Immature natural killer cell (primary cell): ENCODE measurements at regions not wholly inside any gene's neighbourhood (a gene's known extent, or its start where the extent isn't known, plus 50 kb on each side); places are given as distances from the start of the nearest gene placed in this dataset.

Experiments
- DNase-seq, 3 donors: peaks; one replicate each; pipeline ENCODE4 v3.0.0; 2022; ENCODE audit warnings: mixed read lengths in 1 of 3
- H3K27ac Mint-ChIP-seq, 6 donors: one replicate each; pipeline ENCODE4 v1.8.0; 2020; ENCODE audit warnings: mixed read lengths in 6 of 6, mild to moderate bottlenecking in 5 of 6, inconsistent platforms in 4 of 6, moderate library complexity in 3 of 6
- H3K27me3 Mint-ChIP-seq, 3 donors: one replicate each; pipeline ENCODE4 v1.8.0; 2020 to 2021; ENCODE audit warnings: low read depth in 3 of 3, mild to moderate bottlenecking in 3 of 3, mixed read lengths in 3 of 3, moderate library complexity in 3 of 3, inconsistent platforms in 1 of 3
- H3K36me3 Mint-ChIP-seq, 3 donors: one replicate each; pipeline ENCODE4 v1.8.0; 2020; ENCODE audit warnings: mixed read lengths in 3 of 3, inconsistent platforms in 2 of 3, mild to moderate bottlenecking in 2 of 3
- H3K4me1 Mint-ChIP-seq, 2 donors: one replicate each; pipeline ENCODE4 v1.8.0; 2020; ENCODE audit warnings: inconsistent platforms in 2 of 2, mild to moderate bottlenecking in 2 of 2, mixed read lengths in 2 of 2, moderate library complexity in 1 of 2
- H3K4me3 Mint-ChIP-seq, 5 donors: one replicate each; pipeline ENCODE4 v1.8.0; 2020; ENCODE audit warnings: mild to moderate bottlenecking in 5 of 5, mixed read lengths in 5 of 5, inconsistent platforms in 3 of 5, moderate library complexity in 3 of 5
- H3K9me3 Mint-ChIP-seq, 6 donors: one replicate each; pipeline ENCODE4 v1.8.0; 2020; ENCODE audit warnings: mild to moderate bottlenecking in 6 of 6, mixed read lengths in 6 of 6, inconsistent platforms in 4 of 6, moderate library complexity in 3 of 6

DNA sequence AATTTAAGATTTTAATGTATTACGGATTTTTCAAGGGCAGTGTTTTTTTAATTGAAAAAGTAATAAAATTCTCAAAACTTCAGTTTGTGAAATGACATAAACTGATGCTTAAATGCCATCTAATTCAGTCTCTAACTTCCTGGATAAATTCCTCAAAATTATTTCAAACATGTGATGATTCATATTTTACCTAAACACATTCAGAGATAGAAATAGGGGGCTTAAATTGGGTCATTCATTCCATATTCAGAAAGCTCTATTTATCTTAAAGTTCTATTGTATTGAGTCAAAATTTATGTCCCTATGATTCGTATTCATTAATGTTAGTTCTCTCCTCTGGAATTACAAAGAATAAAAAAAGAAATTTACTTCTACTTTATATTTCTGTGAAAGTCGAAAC is 713.6 kb upstream of the CHRM3 start:
- no peaks in the 10 kb centered on the region for H3K4me1 Mint-ChIP-seq
- peaks cover 3 to 53% (median 16%) of the 10 kb centered on the region in 6 donors for H3K9me3 Mint-ChIP-seq

DNA sequence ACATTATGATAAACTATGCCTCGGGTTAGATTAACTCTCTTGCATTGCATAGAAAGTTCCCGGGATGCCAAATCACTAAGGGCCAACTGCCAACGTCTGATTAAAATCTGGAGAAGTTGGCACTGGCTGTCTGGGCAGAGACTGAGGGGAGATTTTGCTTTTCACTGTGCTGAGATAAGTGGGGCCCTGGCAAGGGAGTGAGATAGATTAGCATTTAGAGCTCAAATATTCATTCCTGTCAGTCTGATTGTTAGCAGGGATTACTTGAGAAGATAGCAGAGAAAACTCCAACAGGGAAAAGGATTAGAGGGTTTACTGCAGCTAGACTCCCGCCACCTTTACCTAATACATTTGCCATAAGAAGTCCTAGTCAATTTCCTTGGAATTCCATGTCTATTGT is 714.1 kb upstream of the CHRM3 start:
- Mint-ChIP-seq H3K4me1 (no peaks in the 10 kb centered on the region), H3K36me3 (no peaks in the 10 kb centered on the region), H3K27ac (no peak overlapping the region), H3K9me3 (peaks cover 3 to 53% (median 16%) of the 10 kb centered on the region in 6 donors), H3K27me3 (peaks cover 0 to 6% (median 0%) of the 10 kb centered on the region in 3 donors), H3K4me3 (no peak overlapping the region)
- no peak for DNase-seq

More for the DNA sequence above, 713.6 kb upstream of the CHRM3 start:
- no peak for DNase-seq
- H3K27ac Mint-ChIP-seq: no peak overlapping the region
- no peak overlapping the region for H3K4me3 Mint-ChIP-seq
- no peaks in the 10 kb centered on the region for H3K36me3 Mint-ChIP-seq
- H3K27me3 Mint-ChIP-seq: peaks cover 0 to 6% (median 0%) of the 10 kb centered on the region in 3 donors

DNA sequence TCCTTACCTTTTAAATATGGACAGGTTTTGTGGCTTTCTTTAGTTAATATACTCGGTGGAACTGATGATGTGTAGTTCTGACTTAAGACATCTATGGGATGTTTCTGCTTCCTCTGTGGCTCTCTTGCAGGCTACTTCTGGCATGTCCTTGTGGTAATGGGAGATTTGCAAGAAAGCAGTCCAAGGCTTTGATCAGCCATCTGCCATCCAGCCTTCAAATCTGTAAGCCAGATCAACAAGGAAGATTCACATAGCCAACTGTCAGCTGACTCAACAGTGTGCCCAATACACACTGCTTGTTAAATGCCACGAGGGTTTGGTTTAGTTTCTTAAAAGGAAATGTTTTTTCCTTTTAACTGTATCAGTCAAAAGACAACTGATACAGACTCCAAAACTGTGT is 722.2 kb upstream of the CHRM3 start:
- Mint-ChIP-seq H3K4me3 (no peak overlapping the region), H3K27ac (no peak overlapping the region), H3K9me3 (peaks cover 7 to 38% (median 14%) of the 10 kb centered on the region in 6 donors), H3K4me1 (no peaks in the 10 kb centered on the region), H3K36me3 (no peaks in the 10 kb centered on the region), H3K27me3 (no peaks in the 10 kb centered on the region)
- no peak for DNase-seq

DNA sequence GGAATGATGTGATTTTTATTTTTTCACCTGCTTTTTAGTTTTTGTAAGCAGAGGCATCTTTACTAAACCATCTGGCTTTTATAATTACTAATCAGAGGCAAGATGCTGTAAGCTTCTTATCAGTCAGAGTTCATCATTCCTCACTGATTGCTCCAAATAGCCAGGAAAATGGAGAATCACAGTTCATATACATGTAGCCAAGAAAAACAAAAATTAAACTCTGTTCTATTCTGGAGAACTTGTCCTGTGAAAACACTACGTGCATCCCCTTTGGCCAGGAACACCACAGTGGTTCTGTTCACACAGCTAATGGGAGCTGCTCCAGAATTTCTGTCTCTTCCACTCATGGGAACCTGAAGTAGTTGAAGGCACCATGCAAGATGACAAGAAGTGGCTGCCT is 725.5 kb upstream of the CHRM3 start:
- no peaks in the 10 kb centered on the region for H3K36me3 Mint-ChIP-seq
- DNase-seq: no peak
- H3K9me3 Mint-ChIP-seq: peaks cover 5 to 36% (median 13%) of the 10 kb centered on the region in 6 donors
- H3K27me3 Mint-ChIP-seq: no peaks in the 10 kb centered on the region
- no peak overlapping the region for H3K4me3 Mint-ChIP-seq
- no peak overlapping the region for H3K27ac Mint-ChIP-seq
- no peaks in the 10 kb centered on the region for H3K4me1 Mint-ChIP-seq

DNA sequence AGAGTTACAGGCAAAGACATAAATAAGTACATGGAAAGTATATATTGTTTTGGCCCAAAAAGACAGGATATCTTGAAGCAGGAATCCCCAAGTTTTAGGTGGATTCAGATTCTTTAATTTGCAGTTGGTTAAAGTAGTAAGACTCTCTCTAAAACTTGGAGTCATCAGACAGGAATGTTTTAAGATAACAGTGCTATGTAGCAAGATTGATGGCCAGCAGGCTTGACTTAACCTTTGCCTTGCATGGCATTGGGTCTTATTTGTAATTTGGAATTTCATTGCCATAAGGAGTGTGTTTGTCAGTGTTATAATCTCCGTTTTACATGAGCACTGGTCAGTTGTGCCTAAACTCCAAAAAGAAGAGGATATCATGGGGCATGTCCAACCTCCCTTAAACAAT is 727.6 kb upstream of the CHRM3 start:
- no peak overlapping the region for H3K4me3 Mint-ChIP-seq
- no peaks in the 10 kb centered on the region for H3K36me3 Mint-ChIP-seq
- H3K4me1 Mint-ChIP-seq: no peaks in the 10 kb centered on the region
- peaks cover 5 to 39% (median 14%) of the 10 kb centered on the region in 6 donors for H3K9me3 Mint-ChIP-seq
- no peak overlapping the region for H3K27ac Mint-ChIP-seq
- no peaks in the 10 kb centered on the region for H3K27me3 Mint-ChIP-seq
- no peak for DNase-seq

DNA sequence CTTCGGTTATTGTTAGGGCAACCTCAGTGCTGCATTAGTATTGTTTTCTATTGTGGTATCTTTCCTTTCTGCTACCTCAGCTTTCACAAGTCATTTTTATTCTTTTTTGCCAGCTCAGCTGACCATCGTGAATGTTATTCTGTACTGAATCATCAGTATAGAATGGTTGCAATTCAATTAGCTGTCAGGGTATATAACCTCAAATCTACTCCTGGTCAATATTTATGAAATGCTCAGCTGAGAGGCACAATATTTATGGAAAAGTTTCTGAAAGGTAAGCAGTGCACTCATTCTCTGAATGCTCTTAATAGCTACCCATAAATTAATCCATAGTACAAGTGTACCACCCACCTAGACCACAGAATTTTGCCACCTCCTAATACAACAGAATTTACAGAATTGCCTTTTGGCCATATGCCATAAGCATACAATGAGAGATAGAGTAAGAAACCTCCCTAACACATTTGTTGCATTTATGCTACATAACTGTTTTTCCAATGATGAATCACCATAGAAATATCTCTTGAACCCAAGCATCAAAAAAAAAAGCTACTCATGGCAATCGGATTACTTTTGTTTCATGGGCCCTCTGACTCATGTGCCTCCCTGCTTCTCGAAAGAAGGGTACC is 732.6 kb upstream of the CHRM3 start:
- Mint-ChIP-seq H3K4me1 (no peaks in the 10 kb centered on the region), H3K27ac (no peak overlapping the region), H3K27me3 (no peaks in the 10 kb centered on the region), H3K36me3 (no peaks in the 10 kb centered on the region), H3K4me3 (no peak overlapping the region), H3K9me3 (peaks cover 0 to 24% (median 8%) of the 10 kb centered on the region in 6 donors)
- DNase-seq: no peak

DNA sequence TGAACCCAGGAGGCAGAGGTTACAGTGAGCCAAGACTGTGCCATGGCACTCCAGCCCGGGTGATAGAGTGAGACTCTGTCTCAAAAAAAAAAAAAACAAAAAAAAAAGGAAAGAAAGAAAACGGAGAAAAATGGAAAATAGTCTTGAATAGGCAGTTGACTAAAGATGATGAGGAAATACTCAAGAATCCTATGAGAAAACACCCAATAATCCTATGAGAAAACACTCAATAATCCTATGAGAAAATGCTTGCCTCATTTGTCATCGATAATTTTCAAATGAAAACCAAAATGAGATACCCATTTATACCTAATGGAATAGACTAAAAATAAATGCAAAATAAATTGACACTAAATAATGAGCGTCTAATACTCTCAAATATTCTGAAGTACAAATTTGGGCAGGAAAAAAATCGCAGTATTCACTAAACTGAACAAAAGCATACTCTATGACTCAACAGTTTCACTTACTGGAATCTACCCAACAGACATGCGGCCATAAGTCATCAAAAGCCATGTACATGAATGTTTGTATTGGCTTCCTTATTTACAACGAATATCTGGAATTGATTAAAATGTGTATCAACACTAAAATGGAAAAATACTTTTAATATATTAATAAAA is 733.9 kb upstream of the CHRM3 start:
- no peak for DNase-seq
- Mint-ChIP-seq H3K9me3 (peaks cover 0 to 19% (median 5%) of the 10 kb centered on the region in 6 donors), H3K4me3 (no peak overlapping the region), H3K27ac (no peak overlapping the region), H3K36me3 (no peaks in the 10 kb centered on the region), H3K4me1 (no peaks in the 10 kb centered on the region), H3K27me3 (no peaks in the 10 kb centered on the region)

DNA sequence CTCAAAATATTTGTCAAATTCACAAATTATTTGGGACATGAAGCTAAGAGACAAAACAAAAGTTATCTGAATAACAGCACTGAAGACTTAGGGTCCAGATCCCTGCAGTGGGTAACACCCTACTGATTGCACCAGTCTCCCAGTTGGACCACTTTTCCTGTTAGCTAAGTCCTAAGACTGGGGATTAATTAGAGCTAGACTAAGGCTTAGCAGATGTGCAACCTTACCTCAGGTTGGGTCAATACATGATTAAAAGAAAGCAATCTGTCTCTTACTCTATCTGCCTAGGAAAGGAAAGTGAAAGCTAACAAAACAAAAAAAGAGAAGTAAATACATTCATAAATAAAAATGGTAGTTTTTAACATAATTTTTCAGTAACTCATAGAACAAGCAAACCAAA is 737.2 kb upstream of the CHRM3 start:
- H3K9me3 Mint-ChIP-seq: peaks cover 0 to 19% (median 8%) of the 10 kb centered on the region in 6 donors
- H3K27ac Mint-ChIP-seq: no peak overlapping the region
- no peak for DNase-seq
- no peaks in the 10 kb centered on the region for H3K36me3 Mint-ChIP-seq
- no peak overlapping the region for H3K4me3 Mint-ChIP-seq
- H3K4me1 Mint-ChIP-seq: no peaks in the 10 kb centered on the region
- H3K27me3 Mint-ChIP-seq: no peaks in the 10 kb centered on the region

DNA sequence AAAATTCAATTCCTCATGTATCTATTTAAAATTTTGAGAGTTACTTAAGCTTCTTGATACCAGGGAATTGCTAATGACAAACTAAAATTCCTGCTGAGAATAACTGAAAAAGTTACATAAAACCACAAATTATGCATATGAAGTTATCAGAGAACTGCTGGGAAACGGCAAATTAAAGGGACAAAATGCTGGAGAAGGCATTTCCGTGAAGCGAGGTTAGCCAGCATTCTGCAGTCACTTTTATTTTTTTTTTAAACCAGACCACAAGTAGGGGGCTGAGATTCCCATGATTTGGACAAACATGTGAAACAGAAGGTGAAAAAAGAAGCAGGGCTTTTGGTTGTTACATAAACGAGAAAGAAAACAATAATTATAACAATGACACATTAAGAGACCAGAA is 737.6 kb upstream of the CHRM3 start:
- Mint-ChIP-seq H3K9me3 (peaks cover 0 to 19% (median 8%) of the 10 kb centered on the region in 6 donors), H3K36me3 (no peaks in the 10 kb centered on the region), H3K27me3 (no peaks in the 10 kb centered on the region), H3K4me1 (no peaks in the 10 kb centered on the region), H3K27ac (no peak overlapping the region), H3K4me3 (no peak overlapping the region)
- no peak for DNase-seq

DNA sequence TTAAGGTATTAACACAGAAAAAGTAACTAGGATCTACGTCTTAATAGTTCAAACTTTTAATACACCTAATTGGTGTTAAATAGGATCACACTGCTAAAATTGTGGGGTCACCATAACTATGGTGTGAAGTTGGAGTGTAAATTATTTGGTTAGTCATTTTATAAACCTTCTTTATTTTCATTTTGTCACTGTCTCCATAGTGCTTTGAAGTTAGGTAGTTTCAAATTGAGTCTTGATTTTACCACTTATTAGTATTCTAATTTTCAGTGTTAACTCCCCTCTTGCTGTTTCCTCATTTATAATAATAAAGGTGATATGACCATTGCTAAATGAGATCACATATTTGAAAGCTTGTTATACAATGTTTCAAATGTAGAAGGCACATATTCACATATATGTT is 738.1 kb upstream of the CHRM3 start:
- Mint-ChIP-seq H3K4me3 (no peak overlapping the region), H3K4me1 (no peaks in the 10 kb centered on the region), H3K36me3 (no peaks in the 10 kb centered on the region), H3K27me3 (no peaks in the 10 kb centered on the region), H3K9me3 (peaks cover 0 to 16% (median 8%) of the 10 kb centered on the region in 6 donors), H3K27ac (no peak overlapping the region)
- DNase-seq: no peak

DNA sequence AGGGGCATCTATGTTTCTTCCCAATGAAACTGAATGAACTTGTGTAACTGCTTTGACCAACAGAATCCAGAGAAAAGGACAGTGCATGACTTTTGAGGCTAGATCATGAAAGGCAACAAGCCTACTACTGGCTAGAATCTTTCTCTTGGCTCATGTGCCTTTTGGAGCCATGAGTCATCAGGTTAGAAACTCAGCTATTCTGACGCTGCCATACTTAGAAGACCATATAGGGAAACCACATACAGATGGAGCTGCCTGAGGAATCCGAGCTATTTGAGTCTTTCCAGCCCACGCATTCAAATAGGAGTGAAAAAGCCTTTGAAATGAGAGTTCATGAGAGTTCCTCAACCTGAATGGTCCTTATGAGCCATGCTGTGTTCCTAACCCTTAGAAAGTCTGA is 738.5 kb upstream of the CHRM3 start:
- no peak overlapping the region for H3K27ac Mint-ChIP-seq
- H3K4me1 Mint-ChIP-seq: no peaks in the 10 kb centered on the region
- H3K36me3 Mint-ChIP-seq: no peaks in the 10 kb centered on the region
- no peak overlapping the region for H3K4me3 Mint-ChIP-seq
- peaks cover 0 to 16% (median 8%) of the 10 kb centered on the region in 6 donors for H3K9me3 Mint-ChIP-seq
- no peaks in the 10 kb centered on the region for H3K27me3 Mint-ChIP-seq
- no peak for DNase-seq

DNA sequence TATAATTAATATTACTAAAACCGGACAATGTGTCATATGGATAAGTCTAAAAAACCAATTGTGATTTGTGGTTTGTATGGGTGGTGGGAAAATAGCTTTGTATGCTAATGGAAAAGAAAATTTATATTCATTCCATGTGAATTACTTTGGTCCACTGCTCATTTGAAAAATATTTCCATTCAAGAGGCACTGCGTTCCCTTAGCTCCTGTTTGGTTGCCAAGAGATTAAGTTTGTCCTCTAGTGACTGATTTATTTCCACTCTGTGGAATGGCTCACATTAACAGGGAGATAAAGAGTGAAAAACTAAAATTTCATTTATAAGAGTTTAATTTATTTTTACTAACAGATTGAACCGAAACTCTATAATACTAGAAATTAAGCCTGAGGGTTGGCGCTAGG is 744.1 kb upstream of the CHRM3 start:
- DNase-seq: no peak
- no peaks in the 10 kb centered on the region for H3K4me1 Mint-ChIP-seq
- H3K27me3 Mint-ChIP-seq: no peaks in the 10 kb centered on the region
- H3K4me3 Mint-ChIP-seq: no peak overlapping the region
- H3K9me3 Mint-ChIP-seq: peaks cover 1 to 9% (median 5%) of the 10 kb centered on the region in 6 donors
- no peak overlapping the region for H3K27ac Mint-ChIP-seq
- no peaks in the 10 kb centered on the region for H3K36me3 Mint-ChIP-seq

DNA sequence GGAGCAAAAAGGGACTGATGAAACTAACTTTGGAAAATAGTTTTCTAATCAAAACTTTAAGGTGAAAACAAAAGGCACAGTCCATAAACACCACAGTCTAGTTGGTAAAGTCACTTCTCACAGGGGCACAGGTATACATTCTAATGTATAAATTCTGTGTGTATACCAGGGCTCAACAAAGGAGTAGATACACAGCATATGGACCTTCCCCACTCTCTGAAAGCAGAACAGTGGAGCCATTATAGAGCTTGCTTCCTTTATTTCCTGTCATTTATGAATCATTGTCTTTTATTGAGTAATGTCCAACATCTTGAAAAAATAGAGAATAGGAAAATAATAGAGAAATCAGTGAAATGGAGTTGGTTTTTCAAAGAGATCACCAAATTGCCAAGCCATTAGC is 746.5 kb upstream of the CHRM3 start:
- H3K4me1 Mint-ChIP-seq: no peaks in the 10 kb centered on the region
- DNase-seq: no peak
- peaks cover 3 to 11% (median 4%) of the 10 kb centered on the region in 6 donors for H3K9me3 Mint-ChIP-seq
- no peak overlapping the region for H3K27ac Mint-ChIP-seq
- no peak overlapping the region for H3K4me3 Mint-ChIP-seq
- no peaks in the 10 kb centered on the region for H3K36me3 Mint-ChIP-seq
- no peaks in the 10 kb centered on the region for H3K27me3 Mint-ChIP-seq

DNA sequence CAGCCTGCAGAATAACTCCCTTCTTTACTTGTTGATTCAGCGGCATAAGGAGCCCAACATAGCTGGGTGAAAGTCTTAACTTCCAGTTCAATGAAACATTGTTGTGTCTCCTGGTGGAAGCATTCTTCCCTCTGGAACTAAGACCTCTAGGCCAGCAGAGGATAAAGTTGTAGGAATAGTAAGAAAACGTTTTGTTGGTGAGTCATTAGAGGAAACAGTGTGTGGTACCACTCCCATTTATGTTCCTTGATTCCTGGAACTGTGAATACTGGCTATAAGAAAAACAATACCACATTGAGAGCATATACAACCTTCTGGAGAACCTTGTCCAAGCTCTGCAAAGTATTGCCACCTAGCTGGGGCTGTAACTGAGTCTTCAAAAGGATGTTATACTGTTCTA is 737.4 kb upstream of the ZP4 start:
- no peak for DNase-seq
- Mint-ChIP-seq H3K27ac (no peak overlapping the region), H3K27me3 (peaks cover 0 to 3% (median 0%) of the 10 kb centered on the region in 3 donors), H3K36me3 (no peaks in the 10 kb centered on the region), H3K4me1 (no peaks in the 10 kb centered on the region), H3K4me3 (no peak overlapping the region), H3K9me3 (peaks cover 2 to 24% (median 7%) of the 10 kb centered on the region in 6 donors)

DNA sequence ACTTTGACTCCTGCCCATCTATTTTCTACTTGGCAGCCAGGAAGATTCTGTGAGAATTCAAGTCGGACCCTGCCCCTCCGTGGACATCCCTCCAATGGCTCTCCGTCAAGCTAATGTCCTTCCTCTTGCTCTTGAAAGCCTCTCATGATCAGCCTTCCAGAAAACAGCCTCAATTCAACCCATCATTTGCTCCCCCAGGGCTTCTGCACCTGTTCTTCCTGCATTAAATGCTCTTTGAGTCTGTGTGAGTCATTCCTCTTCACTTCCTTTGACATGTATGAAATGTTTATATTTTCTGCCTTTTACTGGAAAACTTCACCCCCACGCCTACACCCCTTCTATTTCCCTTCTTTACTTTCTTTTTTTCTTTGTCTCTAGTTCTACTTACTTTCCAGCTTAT is 734.1 kb upstream of the ZP4 start:
- Mint-ChIP-seq H3K36me3 (peaks cover 0 to 3% (median 0%) of the 10 kb centered on the region in 3 donors), H3K9me3 (peaks cover 4 to 32% (median 9%) of the 10 kb centered on the region in 6 donors), H3K27ac (no peak overlapping the region), H3K4me3 (no peak overlapping the region), H3K4me1 (no peaks in the 10 kb centered on the region), H3K27me3 (peaks cover 0 to 3% (median 3%) of the 10 kb centered on the region in 3 donors)
- DNase-seq: no peak
